Stimulated activated CD4-positive, alpha-beta T cell treated with anti-CD3 and anti-CD28 coated beads, TNF-alpha, amount 100 ng/mL, for 4 hours (primary cell): ENCODE measurements at regions not wholly inside any gene's neighbourhood (a gene's known extent, or its start where the extent isn't known, plus 50 kb on each side); places are given as distances from the start of the nearest gene placed in this dataset.
"Not testable (repeated sequence)": the region's sequence is repeated elsewhere in the genome, so short reads cannot be mapped to it uniquely, and the experiment has no call there.

ENCODE experiments used
- DNase-seq, 3 experiments: peaks; one replicate each; pipeline ENCODE4 v3.0.0-alpha.2; 2020; ENCODE audit warnings: low read depth in 3 of 3

DNA sequence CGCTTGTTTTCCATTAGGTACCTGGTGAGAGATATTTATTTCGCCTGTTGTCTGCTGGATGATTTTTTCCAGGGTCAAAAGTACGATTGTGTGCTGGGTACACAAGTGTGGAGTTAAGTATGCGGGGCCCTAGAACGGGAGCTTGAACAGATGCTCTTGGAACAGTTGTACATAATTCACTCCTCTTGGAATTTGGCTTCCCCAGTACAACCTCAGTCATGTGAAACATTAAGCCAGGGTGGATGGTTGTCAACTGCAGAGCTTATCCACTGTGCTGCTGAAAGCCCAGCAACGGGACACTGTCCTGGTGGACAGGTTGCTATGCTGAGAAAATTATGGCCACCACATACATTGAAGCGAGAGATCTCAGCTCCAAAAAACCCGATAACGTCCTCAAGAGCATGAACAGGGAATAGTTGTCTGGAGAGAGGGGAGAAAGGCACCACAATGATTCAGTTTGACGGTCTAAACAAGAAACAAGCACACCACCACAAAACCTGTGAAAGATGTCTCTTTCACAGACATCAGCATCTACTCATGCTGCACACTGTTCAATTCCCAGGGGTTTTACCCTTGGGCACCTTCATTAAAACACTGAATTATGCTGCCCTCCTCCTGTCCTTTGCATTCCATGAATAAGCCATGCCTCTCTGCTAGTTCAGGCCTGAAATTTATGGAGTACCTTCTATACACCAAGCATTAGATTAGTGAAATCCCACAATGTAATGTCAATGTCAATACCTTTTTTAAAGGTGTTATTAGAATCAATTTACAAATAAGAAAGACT, 176.8 kb upstream of the TRIB2 start:
- no peak for DNase-seq

DNA sequence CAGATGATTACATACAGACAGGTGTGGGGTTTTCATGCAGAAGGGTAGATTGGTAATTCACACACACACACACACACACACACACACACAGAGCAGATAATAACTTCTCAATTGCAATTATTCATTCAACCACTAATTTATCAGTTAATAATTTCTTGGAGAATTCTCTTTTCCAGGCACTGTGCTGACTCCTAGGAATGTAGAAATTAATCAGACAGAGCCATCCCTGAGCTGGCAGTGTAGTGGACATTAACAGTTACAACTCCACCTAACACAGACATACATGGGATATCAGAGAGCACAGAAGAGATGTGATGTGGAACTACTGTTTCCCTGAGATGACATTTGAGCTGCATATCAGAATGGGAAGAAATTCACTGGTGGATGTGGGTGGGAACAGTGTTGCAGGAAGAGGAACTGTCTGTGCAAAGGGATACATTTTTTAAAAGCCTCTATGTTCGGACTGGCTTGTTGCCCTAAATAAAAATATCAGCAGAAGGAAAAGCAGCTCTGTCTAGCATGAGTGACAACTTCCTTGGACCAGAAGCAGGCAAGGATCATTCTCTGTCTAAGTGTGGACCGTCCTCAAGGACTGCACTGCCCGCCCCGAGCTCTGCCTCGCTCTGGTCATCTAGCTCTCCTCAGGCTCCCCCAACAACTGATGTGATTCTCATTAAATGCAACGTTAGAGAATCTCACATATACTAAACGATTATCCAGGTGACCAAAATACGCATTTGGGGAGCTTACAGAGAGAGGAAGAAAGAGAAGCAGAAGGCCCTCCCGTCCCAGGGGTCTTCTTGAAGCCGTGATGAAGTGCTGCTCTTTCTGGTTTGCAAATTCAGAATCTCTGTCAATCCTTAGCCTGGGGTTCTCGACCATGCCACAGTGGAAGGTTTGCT, 173.4 kb upstream of the TRIB2 start:
- no peak for DNase-seq

DNA sequence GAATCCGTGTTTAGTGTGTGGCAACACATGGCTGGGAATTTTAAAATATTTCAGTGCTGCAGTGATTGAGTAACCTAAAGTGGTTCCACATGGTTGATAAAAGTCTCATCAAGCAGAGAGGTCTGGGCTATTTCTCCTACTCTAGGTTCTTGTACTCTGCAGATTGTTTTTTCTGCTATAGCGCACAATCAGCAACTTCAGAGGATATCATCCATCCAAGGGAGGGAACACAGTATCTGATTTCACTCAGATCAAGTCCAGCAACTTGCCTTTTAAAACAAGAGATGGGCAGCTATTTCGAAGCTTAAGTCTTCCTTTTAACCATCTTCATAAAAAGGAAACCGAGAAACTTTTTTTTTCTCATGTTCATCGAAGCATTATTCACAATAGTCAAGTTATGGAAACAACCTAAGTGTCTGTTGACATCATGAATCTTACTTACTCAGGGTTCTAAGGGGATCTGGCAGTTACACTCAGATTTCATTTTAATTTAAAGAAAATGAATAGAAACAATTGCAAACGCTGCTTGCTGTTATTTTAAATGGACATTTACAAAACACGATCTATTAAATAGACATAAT, 172.7 kb upstream of the TRIB2 start:
- DNase-seq, result no peak

DNA sequence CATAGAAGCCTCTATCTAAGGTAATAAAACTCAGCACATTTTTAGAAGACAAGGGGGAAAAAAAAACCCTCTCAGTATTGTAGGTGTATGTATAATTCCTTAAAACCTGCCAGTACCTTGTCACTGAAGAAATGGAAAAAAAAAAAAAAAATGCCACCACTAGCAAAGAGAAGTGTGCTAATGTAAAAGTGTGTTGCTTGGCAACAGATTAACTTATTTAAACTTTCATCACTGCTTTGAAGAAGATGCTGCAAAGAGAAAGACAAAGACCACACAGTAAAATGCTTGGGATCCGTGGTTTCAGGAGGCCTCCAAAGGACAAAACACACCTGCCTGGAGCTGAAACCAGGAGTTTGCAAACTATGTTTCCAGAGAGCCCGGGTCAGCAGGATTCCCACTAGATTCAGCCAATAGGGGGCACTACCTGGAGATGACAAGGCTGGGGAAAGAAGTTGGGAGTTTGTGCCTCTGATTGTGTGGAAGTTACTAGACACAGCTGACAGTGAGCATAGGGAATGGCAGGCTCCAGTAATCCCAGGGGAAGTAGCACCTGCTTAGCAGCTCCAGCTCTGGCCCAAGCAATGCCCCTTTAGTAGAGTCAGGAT, 169.1 kb upstream of the TRIB2 start:
- no peak for DNase-seq

DNA sequence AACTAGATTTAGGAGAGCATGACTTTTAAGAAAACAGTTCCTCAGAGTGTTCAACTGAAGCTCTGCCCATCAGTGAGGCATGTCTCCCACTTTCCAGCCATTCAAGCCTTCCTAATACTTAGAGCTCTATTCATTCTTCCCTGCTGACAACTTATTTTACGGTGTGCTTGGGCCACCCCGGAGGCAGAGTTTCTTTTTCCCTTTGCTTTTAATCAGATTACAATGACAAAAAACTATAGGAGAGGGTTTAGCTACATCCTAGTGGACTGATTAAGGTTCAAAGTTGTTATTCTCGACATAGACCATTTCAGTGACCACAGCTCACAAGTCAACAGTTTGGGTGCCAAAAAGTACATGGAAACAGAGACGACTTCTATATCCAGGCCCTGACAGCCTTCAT, 167.8 kb upstream of the TRIB2 start:
- no peak for DNase-seq

DNA sequence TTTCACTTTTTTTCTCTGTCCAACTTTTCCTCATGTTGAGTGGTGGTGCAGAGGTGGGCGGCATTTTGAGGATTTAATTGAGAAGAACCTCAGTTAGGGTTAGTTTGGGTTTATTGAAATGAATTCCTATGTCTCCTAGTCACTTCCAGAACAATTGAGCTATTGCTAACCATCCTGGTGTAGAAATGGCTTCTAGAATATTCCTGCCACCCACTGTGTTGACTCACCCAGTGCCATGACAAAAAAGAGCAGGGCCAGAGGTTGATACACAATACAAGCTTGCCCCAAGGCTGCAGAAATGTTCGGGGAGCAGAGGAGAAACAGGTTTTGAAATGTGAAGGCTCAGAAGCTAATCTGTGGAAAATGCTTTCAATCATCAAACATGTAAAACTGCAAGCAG, 167.1 kb upstream of the TRIB2 start:
- no peak for DNase-seq

DNA sequence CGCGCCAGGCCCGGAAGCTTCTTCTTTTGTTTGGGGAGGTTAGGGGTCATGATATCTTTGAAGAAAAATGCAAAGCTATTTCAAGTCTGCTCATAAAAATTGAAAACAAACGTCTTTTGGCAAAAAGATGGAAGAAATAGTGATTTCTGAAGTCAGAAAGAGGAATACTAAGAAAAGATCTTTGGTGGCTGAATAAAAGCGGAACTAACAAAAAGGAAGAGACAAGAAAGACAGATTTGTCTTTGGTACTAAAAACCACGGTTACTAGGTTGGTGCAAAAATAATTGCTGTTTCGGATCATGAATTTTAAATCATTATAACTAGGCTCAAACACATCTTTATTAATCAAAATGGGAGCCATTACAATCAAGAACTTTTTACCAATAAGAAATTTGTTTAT, 164.6 kb upstream of the TRIB2 start:
- no peak for DNase-seq

DNA sequence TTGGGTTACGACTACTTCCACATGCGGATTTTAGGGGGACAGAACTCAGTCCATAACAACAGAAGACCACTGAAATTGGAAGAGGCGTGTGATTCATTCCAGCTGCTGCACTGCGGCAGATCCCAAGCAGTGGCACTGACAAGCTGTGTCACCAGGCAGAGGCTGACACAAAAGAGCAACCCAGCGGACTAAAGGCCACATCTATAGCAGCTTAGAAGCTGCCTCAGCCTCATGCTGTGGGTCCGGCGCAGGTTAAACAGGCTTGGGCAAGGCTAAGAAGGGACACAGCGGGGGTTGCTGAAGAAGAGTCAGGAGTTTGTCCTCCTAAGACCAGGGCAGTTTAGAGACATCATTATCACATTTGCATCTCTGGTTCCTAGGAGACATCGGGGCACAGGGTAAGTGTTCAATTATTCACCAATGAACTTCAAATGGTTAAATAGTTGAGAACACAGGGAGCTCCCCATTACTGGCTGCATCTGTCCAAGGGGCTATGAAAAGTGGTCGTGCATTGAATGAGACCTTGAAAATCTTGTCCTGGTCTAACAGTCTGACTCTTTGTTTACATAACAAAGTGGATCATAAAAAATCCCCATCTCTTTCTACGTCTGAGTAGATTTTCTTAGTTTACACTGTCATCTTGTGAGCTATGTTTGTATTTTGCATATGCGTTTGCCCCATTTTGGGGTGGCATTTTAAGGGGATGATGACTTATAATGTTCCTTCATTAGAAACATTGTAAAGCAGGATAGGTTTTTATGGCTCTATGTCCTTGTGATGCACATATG, 162.3 kb upstream of the TRIB2 start:
- no peak for DNase-seq

DNA sequence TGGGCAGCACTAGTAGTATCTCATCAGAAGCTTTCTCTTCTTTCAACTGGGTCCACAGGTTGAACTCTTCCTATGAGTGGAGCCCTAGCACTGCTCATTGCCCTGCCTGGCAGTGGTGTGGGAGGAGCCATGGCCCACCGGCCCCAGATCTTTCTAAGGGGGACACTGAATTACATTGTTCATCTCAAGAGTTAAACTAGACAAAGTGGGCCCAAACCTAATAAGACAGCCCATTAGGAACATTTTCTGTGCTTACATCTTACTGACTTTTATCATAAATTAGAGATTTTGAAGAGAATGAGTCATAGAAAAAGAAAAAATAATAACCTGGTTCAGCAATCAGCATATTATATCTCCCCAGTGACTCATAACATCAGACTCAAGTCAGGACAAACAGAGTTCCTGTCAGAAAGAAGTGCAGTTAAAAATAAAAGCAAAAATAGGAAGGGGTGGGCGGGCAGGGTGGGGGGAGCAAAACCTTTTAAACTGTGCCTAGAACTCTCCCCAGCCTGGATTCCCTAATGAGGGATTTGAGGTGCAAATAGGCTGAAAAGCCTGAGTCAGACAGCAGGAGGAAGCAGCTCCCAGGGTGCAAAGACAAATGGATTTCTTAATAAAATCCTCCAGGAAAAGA, 161.6 kb upstream of the TRIB2 start:
- DNase-seq, result peak in 2 of 3 experiments; percentile 13 to 17

DNA sequence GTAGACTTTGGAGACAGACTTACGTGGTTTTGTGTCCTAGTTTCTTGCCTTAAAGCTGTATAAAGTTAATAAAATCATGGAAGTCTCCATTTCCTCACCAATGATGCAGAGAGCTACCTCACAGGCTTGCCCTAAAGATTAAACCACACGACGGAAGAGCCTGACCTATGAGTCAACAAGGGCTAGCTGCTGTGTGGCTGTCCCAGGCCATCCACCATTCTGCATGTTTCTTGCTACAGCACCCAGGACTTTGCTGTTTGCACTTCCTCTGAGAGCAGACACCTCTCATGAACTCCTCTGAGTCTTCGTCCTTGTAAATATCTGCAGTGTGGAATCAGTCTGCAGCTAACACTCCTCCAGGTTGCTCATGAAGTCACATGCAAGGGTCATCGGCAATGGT, 160.0 kb upstream of the TRIB2 start:
- DNase-seq, result no peak

DNA sequence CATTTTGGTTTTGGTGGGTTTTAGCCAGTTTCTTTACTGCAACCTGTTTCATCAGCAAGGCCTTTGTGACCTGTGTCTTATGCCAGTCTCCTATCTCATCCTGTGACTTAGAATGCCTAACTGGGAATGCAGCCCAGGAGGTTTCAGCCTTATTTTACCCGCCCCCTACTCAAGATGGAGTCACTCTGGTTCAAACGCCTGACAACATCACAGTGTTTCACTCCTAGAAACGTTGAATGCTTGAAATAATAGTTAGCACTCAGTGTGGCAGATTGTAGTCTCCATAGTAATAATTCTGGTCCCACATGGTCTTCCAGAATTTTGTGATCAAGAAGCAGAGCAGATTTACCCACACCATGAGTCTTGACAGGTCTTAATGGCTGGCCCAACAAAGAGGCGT, 159.0 kb upstream of the TRIB2 start:
- DNase-seq, result no peak

DNA sequence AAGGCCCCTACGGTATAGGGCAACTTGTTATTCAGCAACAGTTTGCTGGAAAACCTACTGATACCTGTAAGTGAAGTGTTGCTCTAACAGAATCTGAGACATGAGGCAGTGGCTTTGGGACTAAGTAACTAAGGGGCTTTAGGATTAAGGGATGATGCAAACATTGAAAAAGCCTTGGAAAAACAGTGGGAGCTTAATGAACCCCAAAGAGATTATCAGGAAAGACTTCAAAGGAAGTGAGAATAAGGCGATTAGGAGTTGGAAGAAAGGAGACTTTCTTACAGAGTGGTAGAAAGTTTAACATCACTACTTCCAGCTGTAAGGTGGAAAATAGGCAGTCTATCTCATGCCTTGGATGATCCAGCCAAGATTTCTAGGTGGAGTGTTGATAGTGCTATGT, 158.2 kb upstream of the TRIB2 start:
- no peak for DNase-seq

DNA sequence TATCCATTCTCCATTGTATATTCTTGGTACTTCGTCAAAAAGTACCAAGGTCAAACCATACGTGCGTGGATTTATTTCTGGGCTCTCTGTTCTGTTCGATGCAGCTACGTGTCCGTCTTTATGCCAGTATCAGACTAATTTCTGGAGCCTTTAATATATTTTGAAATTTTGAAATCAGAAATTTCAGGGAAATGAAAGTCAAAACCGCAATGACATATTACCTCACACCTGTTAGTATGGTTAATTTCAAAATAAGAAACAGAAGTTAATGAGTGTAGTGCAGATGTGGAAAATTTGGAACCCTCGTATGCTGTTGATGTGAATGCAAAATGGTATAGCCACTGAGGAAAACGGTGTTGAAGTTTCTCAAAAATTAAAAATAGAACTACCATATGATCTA, 156.1 kb upstream of the TRIB2 start:
- DNase-seq, result no peak

DNA sequence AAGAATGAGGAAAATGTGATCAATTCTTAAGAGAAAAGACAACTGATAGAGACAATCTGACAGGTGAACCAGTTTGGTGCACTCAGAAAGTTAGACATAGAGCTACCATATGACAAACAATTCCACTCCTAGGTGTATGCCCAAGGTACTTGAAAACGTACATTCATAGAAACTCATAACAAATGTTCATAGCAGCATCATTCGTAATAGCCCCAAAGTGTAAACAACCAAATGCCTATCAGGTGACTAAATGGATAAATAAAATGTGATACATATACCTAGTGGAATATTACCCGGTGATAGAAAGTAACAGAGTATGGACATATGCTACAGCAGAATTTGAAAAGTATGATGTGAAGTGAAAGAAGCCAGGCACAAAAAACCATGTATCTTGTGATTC, 149.3 kb upstream of the TRIB2 start:
- no peak for DNase-seq

DNA sequence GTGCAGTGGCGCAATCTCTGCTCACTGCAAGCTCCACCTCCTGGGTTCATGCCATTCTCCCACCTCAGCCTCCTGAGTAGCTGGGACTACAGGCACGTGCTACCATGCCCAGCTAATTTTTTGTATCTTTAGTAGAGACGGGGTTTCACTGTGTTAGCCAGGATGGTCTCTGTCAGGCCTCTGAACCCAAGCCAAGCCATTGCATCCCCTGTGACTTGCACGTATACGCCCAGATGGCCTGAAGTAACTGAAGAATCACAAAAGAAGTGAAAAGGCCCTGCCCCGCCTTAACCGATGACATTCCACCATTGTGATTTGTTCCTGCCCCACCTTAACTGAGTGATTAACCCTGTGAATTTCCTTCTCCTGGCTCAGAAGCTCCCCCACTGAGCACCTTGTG, 147.2 kb upstream of the TRIB2 start:
- not testable (repeated sequence) for DNase-seq

DNA sequence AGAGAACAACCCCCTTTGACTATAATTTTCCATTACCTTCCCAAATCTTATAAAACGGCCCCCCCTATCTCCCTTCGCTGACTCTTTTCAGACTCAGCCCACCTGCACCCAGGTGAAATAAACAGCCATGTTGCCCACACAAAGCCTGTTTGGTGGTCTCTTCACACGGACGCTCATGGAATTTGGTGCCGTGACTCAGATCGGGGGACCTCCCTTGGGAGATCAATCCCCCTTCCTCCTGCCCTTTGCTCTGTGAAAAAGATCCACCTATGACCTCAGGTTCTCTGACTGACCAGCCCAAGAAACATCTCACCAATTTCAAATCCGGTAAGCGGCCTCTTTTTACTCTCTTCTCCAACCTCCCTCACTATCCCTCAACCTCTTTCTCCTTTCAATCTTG, 146.8 kb upstream of the TRIB2 start:
- not testable (repeated sequence) for DNase-seq

DNA sequence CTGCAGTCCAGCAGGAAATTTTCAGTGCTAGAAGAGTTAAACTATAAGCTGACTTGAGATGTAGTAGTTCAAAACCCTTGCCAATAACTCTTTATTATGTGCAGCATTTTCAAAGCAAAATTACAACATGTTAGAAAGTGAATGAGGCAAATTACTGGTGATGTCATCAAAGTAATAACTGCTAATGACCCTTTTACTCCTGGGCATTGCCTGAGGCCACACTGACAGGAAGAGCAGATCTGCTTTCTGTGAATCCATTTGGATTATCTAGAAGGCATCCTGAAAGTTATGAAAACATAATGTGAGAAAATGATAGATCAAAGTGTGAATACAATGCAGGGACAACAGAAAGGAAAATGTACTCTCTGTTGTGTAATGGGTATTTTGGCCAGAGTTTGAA, 139.6 kb upstream of the TRIB2 start:
- no peak for DNase-seq

DNA sequence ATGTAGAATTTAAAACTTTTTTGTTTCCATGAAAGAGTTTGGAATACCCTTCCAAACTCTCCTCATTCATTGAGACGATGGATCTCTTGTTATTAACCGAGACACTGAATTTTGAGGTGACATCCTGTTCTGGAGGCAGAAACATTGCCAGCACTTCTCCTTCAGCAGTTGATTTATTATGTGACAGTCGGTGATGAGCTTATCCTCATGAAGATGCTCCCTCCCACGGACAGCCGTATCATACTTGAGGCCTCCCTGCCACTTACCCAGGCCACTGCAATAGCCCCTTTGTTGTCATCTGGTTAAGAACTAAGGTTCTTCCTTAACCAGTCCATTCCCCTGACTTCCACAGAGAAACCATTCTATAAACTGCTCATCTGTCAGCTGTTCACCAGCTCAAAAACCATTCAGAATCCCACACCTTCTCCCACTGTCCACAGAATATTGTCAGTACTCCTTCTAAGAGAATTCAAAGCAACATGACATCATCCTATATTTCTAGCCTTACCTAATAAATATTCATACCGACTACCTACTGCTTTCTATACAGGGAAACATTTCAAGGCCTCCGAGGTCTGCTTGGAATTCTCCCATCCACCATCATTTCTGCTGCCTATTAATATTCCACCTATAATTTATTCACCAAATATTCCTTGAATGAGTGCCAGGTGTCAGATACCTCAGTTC, 139.0 kb upstream of the TRIB2 start:
- DNase-seq, result no peak

DNA sequence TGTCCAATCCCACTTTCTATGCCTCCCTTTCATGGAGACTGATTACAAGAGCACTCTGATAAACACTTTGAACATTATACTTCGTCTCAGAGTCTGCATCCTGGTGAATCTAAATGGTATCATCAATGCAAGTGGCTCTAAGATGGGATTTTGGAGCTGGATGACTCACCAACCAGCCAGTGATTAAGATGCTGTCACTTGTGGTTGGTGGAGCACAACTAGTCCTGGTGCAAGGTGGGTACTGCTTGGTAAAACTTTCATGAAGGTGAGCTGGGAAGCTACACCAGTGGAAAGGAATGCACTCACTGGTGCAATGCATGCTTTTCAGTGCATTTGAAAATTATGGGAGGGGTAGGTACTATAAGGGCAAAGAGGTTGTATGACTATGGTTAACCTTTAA, 137.7 kb upstream of the TRIB2 start:
- DNase-seq, result no peak

DNA sequence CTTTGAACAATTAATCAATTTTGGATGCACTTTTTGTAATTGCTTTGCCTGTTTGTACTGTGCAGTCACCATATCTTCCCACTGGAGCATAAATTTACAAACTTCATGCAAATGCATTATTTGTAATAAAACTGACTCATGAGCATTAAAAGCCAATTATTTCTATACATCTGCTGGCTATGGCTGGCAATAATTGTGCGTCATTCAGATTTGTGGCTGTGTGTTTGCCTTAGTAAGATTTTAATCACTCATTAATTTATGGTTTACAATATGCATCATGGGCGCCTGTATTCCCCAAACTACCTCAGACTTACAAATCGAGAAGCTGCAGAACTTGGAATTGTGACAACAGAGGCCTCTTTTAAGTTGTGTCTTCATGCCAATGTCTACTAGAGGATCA, 132.4 kb upstream of the TRIB2 start:
- DNase-seq, result no peak
